PFSK-1 (cell line): ENCODE measurements at regions not wholly inside any gene's neighbourhood (a gene's known extent, or its start where the extent isn't known, plus 50 kb on each side); places are given as distances from the start of the nearest gene placed in this dataset.

ENCODE experiments used
- FOXP2 ChIP-seq: optimal IDR thresholded peaks from 2 replicates; pipeline ENCODE3; 2011; ENCODE audit warnings: borderline replicate concordance, control low read depth, inconsistent platforms; ENCODE audit not compliant: insufficient read depth; ENCODE audit errors: extremely low read length, extremely low read depth
- POLR2AphosphoS5 ChIP-seq: IDR thresholded peaks from 2 replicates; pipeline ENCODE4 v1.6.1; 2012; ENCODE audit warnings: low read depth, mild to moderate bottlenecking, control low read depth, low read length, moderate library complexity
- SIN3A ChIP-seq: IDR thresholded peaks from 2 replicates; pipeline ENCODE4 v1.6.1; 2012; ENCODE audit warnings: mild to moderate bottlenecking, low read length, moderate library complexity, borderline replicate concordance; ENCODE audit not compliant: insufficient read depth
- TAF1 ChIP-seq: IDR thresholded peaks from 2 replicates; pipeline ENCODE4 v1.6.1; 2012; ENCODE audit warnings: low read length, control low read depth, borderline replicate concordance; ENCODE audit not compliant: insufficient read depth
- TF ChIP-seq, protein P1 (sequence below), 2 experiments: IDR thresholded peaks; 2 replicates each; pipeline versions ENCODE4 v1.6.1 to v1.8.0; 2011 to 2012; ENCODE audit warnings: low read depth in 2 of 2, low read length in 2 of 2, control low read depth in 1 of 2, inconsistent platforms in 1 of 2, mild to moderate bottlenecking in 1 of 2, moderate library complexity in 1 of 2; ENCODE audit not compliant: insufficient read depth in 1 of 2

DNA sequence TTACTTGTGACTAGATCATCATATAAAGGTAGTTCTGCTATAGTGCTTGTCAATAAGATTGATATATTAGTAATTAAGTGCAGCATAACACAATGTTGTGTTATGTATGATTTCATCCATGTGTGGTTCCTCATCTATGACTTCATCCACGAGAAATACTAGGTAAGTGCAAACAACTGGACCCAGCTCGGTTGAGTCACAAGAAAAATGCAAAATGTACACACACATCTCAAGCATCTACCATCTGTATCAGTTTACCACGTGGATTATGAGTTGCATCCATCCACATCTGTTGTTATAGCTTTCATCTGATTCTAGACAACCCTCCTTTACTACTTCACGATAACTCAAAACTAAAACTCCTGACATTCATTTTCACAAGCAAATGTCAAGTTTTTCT, 517.0 kb upstream of the CITED2 start:
- no peak for TF ChIP-seq POLR2AphosphoS5
- no peak for TF ChIP-seq TAF1
- TF ChIP-seq, protein P1, sequence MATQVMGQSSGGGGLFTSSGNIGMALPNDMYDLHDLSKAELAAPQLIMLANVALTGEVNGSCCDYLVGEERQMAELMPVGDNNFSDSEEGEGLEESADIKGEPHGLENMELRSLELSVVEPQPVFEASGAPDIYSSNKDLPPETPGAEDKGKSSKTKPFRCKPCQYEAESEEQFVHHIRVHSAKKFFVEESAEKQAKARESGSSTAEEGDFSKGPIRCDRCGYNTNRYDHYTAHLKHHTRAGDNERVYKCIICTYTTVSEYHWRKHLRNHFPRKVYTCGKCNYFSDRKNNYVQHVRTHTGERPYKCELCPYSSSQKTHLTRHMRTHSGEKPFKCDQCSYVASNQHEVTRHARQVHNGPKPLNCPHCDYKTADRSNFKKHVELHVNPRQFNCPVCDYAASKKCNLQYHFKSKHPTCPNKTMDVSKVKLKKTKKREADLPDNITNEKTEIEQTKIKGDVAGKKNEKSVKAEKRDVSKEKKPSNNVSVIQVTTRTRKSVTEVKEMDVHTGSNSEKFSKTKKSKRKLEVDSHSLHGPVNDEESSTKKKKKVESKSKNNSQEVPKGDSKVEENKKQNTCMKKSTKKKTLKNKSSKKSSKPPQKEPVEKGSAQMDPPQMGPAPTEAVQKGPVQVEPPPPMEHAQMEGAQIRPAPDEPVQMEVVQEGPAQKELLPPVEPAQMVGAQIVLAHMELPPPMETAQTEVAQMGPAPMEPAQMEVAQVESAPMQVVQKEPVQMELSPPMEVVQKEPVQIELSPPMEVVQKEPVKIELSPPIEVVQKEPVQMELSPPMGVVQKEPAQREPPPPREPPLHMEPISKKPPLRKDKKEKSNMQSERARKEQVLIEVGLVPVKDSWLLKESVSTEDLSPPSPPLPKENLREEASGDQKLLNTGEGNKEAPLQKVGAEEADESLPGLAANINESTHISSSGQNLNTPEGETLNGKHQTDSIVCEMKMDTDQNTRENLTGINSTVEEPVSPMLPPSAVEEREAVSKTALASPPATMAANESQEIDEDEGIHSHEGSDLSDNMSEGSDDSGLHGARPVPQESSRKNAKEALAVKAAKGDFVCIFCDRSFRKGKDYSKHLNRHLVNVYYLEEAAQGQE (IDR thresholded peaks at IDR 0.05; ENCODE audit: insufficient read depth in 1 of 2, low read depth in 2 of 2, low read length in 2 of 2) = no peak
- no peak for TF ChIP-seq SIN3A
- TF ChIP-seq FOXP2 = no peak
